Astrocyte of the spinal cord (primary cell): ENCODE measurements at regions not wholly inside any gene's neighbourhood (a gene's known extent, or its start where the extent isn't known, plus 50 kb on each side); places are given as distances from the start of the nearest gene placed in this dataset.

ENCODE experiments used
- DNase-seq: peaks from one replicate; pipeline ENCODE4 v3.0.0; 2011; ENCODE audit warnings: low read depth, low spot score
- H3K4me3 ChIP-seq: 2 replicates; pipeline ENCODE4 v1.5.1; 2011; ENCODE audit warnings: low read depth, mild to moderate bottlenecking, low read length, moderate library complexity
- CTCF ChIP-seq: IDR thresholded peaks from 2 replicates; pipeline ENCODE4 v1.5.1; 2012; ENCODE audit warnings: low read depth, mild to moderate bottlenecking, low read length, inconsistent platforms
- in situ Hi-C: cut with HindIII; loops from 2 replicates; pipeline ENCODE4 v1.10.0; 2017; ENCODE audit warnings: low sequenced_read_pairs

DNA sequence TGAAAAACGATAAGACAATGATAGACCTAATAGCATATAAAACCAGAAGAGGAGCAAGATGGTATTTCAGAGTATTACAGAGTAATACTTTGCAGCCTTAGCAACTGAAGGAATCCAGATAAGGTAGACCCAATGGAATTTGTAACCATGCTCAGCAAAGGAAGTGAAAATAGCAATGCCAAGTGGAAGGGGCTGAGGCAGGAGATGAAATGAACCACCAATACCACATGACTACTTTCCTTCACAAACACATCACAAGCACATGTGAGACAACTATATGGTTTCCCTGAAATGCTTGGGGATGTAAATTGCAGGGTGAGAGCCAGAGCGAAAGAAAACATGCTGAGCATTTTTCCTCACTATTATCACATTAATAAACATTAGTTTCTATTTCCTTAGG, 79.8 kb upstream of the MELK start:
- DNase-seq: no peak
- H3K4me3 ChIP-seq: no peak overlapping the region
- no peak for TF ChIP-seq CTCF
- in situ Hi-C loops: no loop called here

GRCh38 chr9:36489453-36489852, 83.2 kb upstream of the MELK start:
- H3K4me3 ChIP-seq: no peak overlapping the region
- DNase-seq: no peak
- no peak for TF ChIP-seq CTCF
- in situ Hi-C loops: no loop called here

DNA sequence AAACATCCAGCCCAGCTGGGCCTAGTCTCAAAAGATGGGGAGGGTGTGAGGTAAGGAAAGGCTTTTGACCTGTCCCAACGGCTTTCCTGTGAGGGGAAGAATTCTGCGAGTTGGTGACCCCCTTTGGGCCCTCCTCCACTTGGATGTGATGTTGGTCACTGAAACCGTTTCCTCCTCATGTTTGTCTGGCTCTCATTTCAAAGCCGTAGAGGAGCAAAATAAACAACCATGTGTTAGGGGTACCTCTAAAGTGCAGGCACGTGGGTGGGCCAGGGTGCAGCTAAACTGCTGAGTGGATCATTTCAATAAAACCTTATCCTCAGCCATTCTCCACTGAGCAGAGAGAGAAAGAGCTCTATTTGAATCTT, 84.3 kb upstream of the MELK start:
- DNase-seq: peak; percentile 2

DNA sequence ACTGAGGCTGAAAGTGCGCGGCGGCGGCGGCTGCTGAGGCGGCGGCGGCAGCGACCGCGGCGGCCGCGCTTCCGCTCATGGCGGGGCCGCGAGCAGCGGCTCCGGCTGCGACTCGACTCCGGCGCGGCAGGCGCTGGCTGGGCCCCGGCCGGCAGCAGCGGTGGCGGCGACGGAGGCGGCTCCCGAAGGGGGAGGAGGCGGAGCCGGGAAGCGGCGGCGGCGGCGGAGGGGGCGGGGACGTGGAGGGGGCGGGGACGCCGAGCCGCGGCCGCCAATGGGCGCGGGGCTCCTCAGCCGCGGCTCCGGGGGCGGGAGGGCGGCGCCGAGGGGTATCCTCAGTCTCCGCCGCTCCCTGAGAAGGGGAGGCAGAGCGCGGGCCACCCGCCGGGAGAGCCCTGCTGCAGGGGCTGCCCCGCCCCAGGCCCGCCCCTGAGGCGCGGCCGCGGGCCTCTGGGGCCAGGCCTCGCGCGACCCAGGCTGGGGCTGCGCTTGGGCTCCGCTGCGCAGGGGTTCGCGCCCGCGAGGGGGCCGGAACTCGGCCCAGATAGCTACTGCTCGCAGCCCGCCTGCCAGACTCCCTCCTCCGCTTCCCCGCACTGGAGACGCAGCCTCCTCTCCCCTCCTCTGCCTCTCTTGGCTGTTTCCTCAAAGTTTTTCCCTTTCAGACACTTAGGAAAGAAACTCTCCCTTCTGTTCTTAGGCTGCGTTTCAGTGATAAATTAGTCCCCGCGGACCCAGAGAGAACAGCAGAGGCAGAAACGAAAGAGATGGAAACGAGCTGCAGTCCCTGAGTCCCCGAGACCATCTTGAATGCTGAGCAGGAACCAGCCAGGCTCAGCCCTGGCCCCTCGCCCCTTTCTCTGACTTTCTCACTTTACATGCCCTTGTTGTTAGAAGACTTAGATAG, 85.0 kb upstream of the MELK start:
- TF ChIP-seq CTCF: no peak
- H3K4me3 ChIP-seq: peak overlapping the region; percentile 91
- in situ Hi-C loops: no loop called here
- DNase-seq: peak; percentile 93

More for the DNA sequence above, 84.3 kb upstream of the MELK start:
- in situ Hi-C loops: no loop called here
- no peak for TF ChIP-seq CTCF
- H3K4me3 ChIP-seq: peak overlapping the region; percentile 51

- TF ChIP-seq CTCF: no peak
- peak; percentile 8 for DNase-seq
- peak overlapping the region; percentile 91 for H3K4me3 ChIP-seq
- in situ Hi-C loops: no loop called here
Observed at GRCh38 chr9:36486933-36487481, 85.7 kb upstream of the MELK start.

DNA sequence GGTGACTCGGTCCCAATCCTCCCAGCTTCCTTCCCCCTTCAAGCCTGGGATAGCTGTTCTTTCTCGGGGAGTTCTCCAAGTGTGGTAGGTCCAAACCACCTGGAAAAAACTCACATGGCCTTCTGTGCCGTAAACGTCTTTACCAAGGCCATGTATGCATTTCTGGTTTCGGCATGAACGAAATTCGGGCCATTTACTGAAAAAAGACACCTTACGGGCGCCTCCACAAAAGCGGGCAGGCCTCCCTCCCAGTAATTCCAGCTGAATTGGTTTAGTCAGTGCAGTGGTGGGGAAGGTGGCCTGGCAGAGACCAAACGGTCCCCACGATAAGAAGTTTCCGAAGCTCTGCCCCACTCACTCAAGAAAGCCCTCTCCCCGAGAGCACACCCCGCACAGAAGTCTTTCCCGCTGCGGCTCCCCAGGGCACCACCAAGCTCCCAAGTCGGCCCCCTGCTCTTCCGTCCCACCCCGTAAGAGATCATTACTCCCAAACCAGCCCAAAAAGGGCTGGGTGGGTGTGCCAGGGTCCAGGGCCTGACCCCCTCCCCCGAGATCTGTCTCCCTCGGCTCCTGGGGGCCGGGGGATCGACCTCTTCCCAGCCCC, 86.3 kb upstream of the MELK start:
- no peak for TF ChIP-seq CTCF
- in situ Hi-C loops: no loop called here
- DNase-seq: peak; percentile 17
- H3K4me3 ChIP-seq: peak overlapping the region; percentile 91
